OCI-LY7 (cell line): ENCODE measurements at regions not wholly inside any gene's neighbourhood (a gene's known extent, or its start where the extent isn't known, plus 50 kb on each side); places are given as distances from the start of the nearest gene placed in this dataset.

ENCODE experiments used
- BruUV-seq: library from RNA; stranded (reverse); fragments of 400-500 nt; replicated peaks from 2 replicates; lab custom pipeline; 2021; lab: Mats Ljungman, UMichigan
- CTCF ChIA-PET: fragments of 300-600 bp; sonication (Branson Sonifier 250); formaldehyde crosslinking; loops from one replicate; lab custom pipeline; 2022; ENCODE audit warnings: antibody characterized with exemption; ENCODE audit not compliant: unreplicated experiment; lab: Charles Lee
- POLR2A ChIA-PET: fragments of 300-600 bp; sonication (Branson Sonifier 250); formaldehyde crosslinking; loops from one replicate; lab custom pipeline; 2022; ENCODE audit warnings: antibody characterized with exemption; lab: Charles Lee
- DNase-seq: peaks from one replicate; pipeline ENCODE4 v3.0.0-alpha.2; 2015; ENCODE audit warnings: low spot score
- H2AFZ ChIP-seq: fragments of 200-600 bp; sonication (generic), shearing (Covaris generic); 2 replicates; pipeline ENCODE4 v1.6.1; 2014; ENCODE audit warnings: mild to moderate bottlenecking, antibody characterized with exemption, low read length, moderate library complexity
- H3K27ac ChIP-seq: fragments of 200-600 bp; sonication (generic); 2 replicates; pipeline ENCODE4 v1.5.1; 2014; ENCODE audit warnings: mixed run types, low read depth, mild to moderate bottlenecking, moderate library complexity, low read length, inconsistent platforms; ENCODE audit not compliant: poor library complexity, severe bottlenecking
- H3K36me3 ChIP-seq: fragments of 200-600 bp; sonication (generic); 2 replicates; pipeline ENCODE4 v1.6.1; 2014; ENCODE audit warnings: mild to moderate bottlenecking, antibody characterized with exemption, low read length, moderate library complexity, mixed read lengths; ENCODE audit not compliant: insufficient read depth
- H3K4me1 ChIP-seq: fragments of 200-600 bp; sonication (generic); 2 replicates; pipeline ENCODE4 v1.5.1; 2014; ENCODE audit warnings: mild to moderate bottlenecking, low read length; ENCODE audit not compliant: insufficient read depth, poor library complexity, severe bottlenecking
- H3K4me2 ChIP-seq: fragments of 200-600 bp; sonication (generic); 2 replicates; pipeline ENCODE4 v1.6.1; 2014; ENCODE audit warnings: mild to moderate bottlenecking, low read length
- H3K4me3 ChIP-seq: fragments of 200-600 bp; sonication (generic); 2 replicates; pipeline ENCODE4 v1.5.1; 2014; ENCODE audit warnings: mild to moderate bottlenecking, low read depth, low read length; ENCODE audit not compliant: poor library complexity, severe bottlenecking
- H3K79me2 ChIP-seq: fragments of 200-600 bp; sonication (generic); 2 replicates; pipeline ENCODE4 v1.6.1; 2016; ENCODE audit warnings: low read depth, mild to moderate bottlenecking, low read length, moderate library complexity, mixed read lengths; ENCODE audit not compliant: insufficient read depth
- H3K9me2 ChIP-seq: fragments of 200-600 bp; sonication (generic); 2 replicates; pipeline ENCODE4 v1.6.1; 2016; ENCODE audit warnings: mild to moderate bottlenecking, low read length, mixed read lengths; ENCODE audit not compliant: insufficient read depth
- H3K9me3 ChIP-seq: fragments of 200-600 bp; sonication (generic); 2 replicates; pipeline ENCODE4 v1.6.1; 2014; ENCODE audit warnings: mild to moderate bottlenecking, mixed run types, low read length, mixed read lengths
- H4K20me1 ChIP-seq: fragments of 200-600 bp; sonication (generic); 2 replicates; pipeline ENCODE4 v1.6.1; 2014; ENCODE audit warnings: mild to moderate bottlenecking, antibody characterized with exemption, low read length, moderate library complexity, mixed read lengths; ENCODE audit not compliant: insufficient read depth
- EZH2phosphoT487 ChIP-seq: fragments of 200-600 bp; sonication (generic); IDR thresholded peaks from 2 replicates; pipeline ENCODE4 v1.6.1; 2018; ENCODE audit warnings: low read depth, borderline replicate concordance, mild to moderate bottlenecking, mixed run types, antibody characterized with exemption, low read length, moderate library complexity, mixed read lengths
- intact Hi-C: fragments of 100-400 bp; cut with micrococcal nuclease; formaldehyde crosslinking; loops from one replicate; pipeline ENCODE4 v1.10.0; 2022; ENCODE audit not compliant: unreplicated experiment
- TF ChIP-seq, protein P1 (sequence below): fragments of 200-600 bp; sonication (generic); conservative IDR thresholded peaks from 2 replicates; pipeline ENCODE4 v1.5.1; 2014; ENCODE audit warnings: mild to moderate bottlenecking, antibody characterized with exemption, low read length, moderate library complexity, mixed read lengths

GRCh38 chrX:45320191-45320590 is 119.5 kb upstream of the DIPK2B start:
- no peaks in the 10 kb centered on the region for H3K9me2 ChIP-seq
- BruUV-seq = no TSS peak
- no peaks in the 10 kb centered on the region for H3K4me1 ChIP-seq
- no peaks in the 10 kb centered on the region for H3K9me3 ChIP-seq
- no peaks in the 10 kb centered on the region for H4K20me1 ChIP-seq
- H3K79me2 ChIP-seq = no peaks in the 10 kb centered on the region
- no peak for TF ChIP-seq EZH2phosphoT487
- TF ChIP-seq, protein P1, sequence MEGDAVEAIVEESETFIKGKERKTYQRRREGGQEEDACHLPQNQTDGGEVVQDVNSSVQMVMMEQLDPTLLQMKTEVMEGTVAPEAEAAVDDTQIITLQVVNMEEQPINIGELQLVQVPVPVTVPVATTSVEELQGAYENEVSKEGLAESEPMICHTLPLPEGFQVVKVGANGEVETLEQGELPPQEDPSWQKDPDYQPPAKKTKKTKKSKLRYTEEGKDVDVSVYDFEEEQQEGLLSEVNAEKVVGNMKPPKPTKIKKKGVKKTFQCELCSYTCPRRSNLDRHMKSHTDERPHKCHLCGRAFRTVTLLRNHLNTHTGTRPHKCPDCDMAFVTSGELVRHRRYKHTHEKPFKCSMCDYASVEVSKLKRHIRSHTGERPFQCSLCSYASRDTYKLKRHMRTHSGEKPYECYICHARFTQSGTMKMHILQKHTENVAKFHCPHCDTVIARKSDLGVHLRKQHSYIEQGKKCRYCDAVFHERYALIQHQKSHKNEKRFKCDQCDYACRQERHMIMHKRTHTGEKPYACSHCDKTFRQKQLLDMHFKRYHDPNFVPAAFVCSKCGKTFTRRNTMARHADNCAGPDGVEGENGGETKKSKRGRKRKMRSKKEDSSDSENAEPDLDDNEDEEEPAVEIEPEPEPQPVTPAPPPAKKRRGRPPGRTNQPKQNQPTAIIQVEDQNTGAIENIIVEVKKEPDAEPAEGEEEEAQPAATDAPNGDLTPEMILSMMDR = no peak
- no peak overlapping the region for H3K4me2 ChIP-seq
- no peaks in the 10 kb centered on the region for H3K36me3 ChIP-seq
- H2AFZ ChIP-seq = no peak overlapping the region
- no peak overlapping the region for H3K4me3 ChIP-seq
- H3K27ac ChIP-seq = no peak overlapping the region
- ChIA-PET CTCF (no interaction called here), POLR2A (no interaction called here)
- intact Hi-C loops = no loop called here
- DNase-seq = no peak

DNA sequence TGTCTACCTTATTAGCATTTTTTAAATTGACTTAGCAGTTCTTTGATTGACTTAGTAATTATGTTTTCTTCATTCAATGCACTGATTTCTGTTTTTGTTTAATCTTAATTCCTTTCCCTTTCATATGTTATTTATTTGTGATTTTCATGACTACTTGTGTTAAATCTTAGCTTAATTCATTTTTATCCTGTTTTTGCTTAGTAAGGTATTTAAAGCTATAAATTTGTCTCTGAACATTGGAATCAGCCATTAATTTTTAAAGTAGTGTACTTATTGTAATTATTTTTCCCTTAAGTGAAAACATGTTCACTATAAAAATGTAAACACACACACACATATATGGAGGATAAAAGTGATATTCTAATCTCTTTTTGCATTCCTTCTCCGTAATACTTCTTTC is 109.1 kb upstream of the DIPK2B start:
- H3K79me2 ChIP-seq = no peaks in the 10 kb centered on the region
- POLR2A ChIA-PET = no interaction called here
- no TSS peak for BruUV-seq
- no peaks in the 10 kb centered on the region for H4K20me1 ChIP-seq
- no peak overlapping the region for H2AFZ ChIP-seq
- no peaks in the 10 kb centered on the region for H3K36me3 ChIP-seq
- H3K4me2 ChIP-seq = no peak overlapping the region
- DNase-seq = no peak
- no peaks in the 10 kb centered on the region for H3K4me1 ChIP-seq
- intact Hi-C loops = no loop called here
- H3K9me3 ChIP-seq = no peaks in the 10 kb centered on the region
- CTCF ChIA-PET = no interaction called here
- no peak overlapping the region for H3K27ac ChIP-seq
- H3K9me2 ChIP-seq = no peaks in the 10 kb centered on the region
- no peak for TF ChIP-seq EZH2phosphoT487
- TF ChIP-seq, protein P1 = no peak
- H3K4me3 ChIP-seq = no peak overlapping the region

DNA sequence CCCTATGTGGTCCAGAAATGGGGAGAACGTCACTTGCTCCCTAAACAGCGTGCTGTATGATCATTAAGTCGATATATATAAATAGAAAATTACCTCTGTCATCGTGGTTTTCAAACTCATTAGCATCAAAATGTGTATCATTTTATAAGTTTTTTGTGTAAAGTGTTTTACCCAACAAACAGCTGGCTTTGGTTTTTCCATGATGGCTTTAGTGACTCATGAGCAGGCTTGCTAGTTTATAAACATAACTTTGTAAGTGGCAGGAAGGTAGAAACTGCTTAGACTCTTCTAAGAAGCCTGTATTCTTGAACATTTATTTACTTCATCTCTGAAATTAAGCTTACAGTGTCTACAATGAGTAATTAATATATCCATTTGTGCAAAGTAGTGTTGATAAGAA is 108.4 kb upstream of the DIPK2B start:
- no peak for TF ChIP-seq EZH2phosphoT487
- TF ChIP-seq, protein P1 = no peak
- no peak overlapping the region for H3K4me3 ChIP-seq
- intact Hi-C loops = no loop called here
- H3K36me3 ChIP-seq = no peaks in the 10 kb centered on the region
- DNase-seq = no peak
- CTCF ChIA-PET = no interaction called here
- no peaks in the 10 kb centered on the region for H3K9me2 ChIP-seq
- H3K4me1 ChIP-seq = no peaks in the 10 kb centered on the region
- H3K4me2 ChIP-seq = no peak overlapping the region
- no TSS peak for BruUV-seq
- H3K9me3 ChIP-seq = no peaks in the 10 kb centered on the region
- H4K20me1 ChIP-seq = no peaks in the 10 kb centered on the region
- no peak overlapping the region for H2AFZ ChIP-seq
- POLR2A ChIA-PET = interaction anchor here (0.6 kb wide), 1 partner anchor 1655 kb away, joined by 5 read pairs; no protein-coding TSS in a partner anchor
- no peak overlapping the region for H3K27ac ChIP-seq
- no peaks in the 10 kb centered on the region for H3K79me2 ChIP-seq
